T follicular helper cell (primary cell): ENCODE measurements at regions not wholly inside any gene's neighbourhood (a gene's known extent, or its start where the extent isn't known, plus 50 kb on each side); places are given as distances from the start of the nearest gene placed in this dataset.

ENCODE experiments used
- DNase-seq: peaks from one replicate; pipeline ENCODE4 v3.0.0-alpha.2; 2020; ENCODE audit warnings: low read depth

DNA sequence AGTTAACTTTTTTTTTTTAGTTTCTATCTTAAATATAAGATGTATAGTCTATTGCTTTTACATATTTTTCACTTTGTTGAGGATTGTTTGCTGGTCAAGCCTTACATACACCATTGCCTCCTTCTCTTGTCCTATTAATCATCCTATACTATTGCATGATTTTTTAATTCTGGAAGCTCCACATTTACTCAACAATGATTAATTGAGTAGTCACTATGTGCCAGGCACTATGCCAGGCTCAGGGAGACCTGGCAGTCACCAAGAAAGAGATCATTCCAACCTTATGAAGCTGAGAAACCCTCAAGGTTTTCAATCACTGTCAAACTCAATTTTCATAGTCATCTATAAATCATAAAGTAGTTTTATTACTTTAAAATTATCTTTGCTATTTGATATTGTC is 626.2 kb downstream of the IGSF11 start:
- no peak for DNase-seq

DNA sequence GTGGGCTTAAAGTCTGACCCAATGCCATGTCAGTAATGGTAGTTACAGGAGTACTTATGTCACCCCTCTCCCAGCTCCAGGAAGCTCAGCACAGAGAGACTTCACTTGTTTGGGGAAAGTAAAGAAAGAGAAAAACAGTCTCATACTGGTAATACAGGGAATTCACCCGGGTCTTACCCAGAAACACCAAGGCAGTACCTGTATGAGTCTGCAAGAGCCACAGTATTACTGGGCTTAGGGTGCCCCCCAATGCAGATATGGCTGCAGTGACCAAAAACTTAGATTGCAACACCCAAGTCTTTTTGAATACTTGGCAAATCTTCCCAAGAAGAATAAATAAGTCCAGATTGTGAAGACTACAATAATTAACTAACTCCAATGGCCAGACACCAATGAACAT is 622.1 kb downstream of the IGSF11 start:
- DNase-seq, result no peak

DNA sequence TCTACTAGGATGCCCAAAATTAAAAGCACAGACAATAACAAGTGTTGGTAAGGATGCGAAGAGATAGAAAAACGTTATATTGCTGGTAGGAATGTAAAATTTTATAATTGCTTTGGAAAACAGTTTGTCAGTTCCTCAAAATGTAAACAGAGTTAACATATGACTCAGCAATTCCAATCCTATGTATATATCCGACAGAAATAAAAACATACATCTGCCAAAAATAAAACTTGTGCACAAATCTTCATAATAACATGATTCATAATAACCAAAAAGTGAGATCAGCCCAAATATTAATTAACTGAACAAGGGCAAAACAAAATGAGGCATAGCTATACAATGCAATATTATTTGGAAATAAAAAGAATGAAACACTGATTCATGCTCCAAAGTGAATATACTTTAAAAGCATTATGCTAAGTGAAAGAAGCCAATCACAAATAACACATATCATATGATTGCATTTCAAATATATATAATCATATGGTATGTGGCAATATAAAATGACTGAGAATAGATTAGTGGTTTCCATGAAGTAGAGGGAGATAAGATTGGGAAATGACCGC is 609.3 kb downstream of the IGSF11 start:
- no peak for DNase-seq

DNA sequence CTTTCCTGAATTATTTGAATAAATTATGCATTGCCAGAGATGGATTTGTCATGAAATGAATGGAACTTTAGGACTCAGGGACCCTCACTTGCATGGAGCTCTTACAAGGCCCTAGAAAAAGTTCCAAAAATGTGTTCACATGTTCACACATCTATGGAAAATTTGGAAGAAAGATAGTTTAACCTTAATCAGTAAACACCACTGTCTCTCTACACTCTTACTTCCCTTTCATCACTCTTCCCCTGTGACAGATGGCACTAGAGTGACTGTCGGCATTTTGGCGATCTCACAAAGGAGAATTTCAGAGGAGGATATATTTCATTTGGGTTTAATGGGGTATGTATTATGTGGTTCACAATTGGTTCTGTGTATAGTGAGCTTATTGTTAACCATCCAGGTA is 600.8 kb downstream of the IGSF11 start:
- DNase-seq, result no peak

DNA sequence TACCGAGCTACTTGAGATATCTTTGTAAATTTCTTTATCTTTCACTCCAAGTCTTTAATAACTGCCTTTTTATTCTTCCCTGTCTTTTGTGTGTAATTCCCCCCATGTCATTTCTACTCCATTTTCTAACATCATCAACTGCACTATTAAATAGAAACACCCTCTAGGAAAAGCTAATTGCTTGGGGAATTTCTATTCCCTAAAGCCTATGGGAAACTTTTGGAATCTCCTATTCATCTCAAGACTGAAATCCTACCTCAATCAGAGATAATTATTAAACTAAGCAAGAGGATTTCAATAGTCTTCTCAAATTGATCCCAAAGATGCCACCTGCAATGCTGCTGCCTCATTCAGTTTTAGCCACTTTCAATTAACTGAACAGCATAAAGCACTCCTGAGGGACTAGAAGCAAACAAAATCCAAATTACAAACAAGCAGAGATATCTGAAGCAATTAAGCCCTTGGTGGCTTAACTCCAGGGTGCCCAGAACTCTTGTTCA is 598.7 kb downstream of the IGSF11 start:
- no peak for DNase-seq

DNA sequence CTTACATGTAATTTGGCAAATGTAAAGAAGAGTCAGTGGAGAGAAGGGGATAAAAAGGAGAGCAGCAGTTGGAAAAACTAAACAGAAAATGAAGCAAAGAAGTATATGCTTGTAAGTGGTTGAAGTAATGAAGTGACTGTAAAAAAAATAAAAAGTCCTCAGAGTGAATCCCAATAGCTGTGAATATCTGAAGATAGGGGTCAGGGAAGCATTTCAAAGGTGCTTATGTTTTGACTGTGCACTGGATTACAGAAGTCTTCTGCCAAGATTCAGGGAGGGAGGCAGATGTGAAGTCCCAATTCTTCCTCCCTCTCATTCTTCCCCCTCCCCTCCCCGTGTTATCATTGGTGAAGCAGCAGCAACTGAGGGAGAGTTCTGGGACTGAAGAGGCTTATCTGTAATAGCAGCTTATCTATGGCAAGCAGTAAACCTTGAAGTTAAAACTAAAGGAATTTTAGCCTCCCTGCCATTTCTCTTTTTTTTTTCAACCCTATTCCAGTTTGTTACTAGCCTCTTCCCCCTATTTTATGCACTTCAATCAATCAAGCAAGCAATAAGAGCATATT is 597.9 kb downstream of the IGSF11 start:
- DNase-seq, result no peak

DNA sequence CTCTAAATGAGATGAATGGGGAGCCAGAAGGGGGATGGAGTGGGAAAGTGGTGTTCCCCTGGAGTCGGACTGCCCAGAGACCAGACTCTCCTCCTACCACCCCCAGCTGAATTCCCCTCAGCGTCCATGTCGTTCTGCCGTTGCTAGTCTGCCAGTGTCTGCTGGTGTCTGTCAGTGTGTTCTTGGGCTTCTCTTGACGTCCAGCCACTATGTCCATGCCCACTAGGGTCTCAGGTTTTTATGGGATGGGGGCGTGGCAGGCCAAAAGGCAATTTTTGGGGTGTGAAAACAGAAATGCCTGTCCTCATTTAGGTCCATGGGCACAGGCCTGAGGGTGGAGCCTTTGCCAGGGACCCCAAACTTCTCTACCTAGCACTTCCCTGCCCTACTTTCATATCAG is 589.6 kb downstream of the IGSF11 start:
- no peak for DNase-seq

DNA sequence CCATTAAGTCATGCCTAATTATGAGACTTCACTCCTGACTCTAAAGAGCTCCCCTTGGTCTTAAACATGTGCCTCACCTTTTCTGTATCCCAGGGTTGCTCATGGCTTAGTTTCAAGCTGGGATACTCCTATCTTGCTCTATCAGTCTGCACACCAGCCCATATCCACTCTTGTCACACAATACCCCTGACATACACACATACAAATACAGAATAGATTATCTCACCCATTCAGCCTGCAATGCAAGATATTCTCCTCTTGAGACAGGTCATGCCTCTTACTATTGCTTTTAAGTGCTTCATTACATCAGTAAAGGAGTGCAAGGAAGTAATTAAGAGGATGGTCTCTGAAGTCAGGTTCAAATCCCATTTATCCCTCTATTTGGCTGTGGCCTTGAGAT is 587.3 kb downstream of the IGSF11 start:
- no peak for DNase-seq

DNA sequence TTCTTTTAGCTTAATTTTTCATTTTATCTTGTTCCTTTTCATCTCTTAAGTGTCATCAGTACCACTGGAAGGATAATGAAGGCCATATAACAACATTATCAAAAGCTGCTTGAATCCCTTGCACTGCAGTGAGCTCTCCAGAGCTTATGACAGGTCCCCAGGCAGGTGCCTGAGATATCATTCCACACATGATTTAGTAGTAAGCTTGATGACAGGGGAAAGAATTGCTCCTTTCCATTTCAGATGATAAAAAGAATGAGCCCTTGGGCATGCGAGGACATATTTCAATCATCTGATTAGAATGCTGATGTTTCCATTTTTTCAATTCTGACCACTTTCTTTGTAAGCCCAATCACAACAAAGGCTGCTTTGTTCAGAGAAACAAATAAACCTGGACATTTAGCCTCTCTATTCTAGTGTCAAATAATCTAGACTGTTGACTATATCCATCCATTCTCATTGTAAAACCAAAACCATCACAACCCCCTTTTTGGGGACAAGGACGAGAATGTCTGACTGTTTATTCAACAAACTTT is 567.8 kb downstream of the IGSF11 start:
- DNase-seq, result no peak

DNA sequence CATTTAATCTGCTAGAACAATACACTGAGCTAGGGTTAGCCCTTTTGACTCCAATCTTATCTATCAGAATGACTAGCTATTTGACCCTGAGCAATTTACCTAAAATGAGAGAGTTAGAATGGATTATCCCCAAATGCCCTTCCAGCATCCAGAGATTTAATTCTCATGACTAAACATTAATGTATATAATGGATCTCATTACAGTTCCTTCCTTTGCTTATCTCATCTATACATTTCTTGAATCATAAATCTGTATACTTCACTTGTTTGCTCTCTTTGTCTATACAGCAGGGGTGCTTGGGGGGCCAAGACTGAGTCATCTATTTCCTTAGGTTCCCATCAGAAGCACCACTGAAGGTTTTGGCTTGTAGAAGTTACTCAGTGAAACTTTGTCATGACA is 565.8 kb downstream of the IGSF11 start:
- no peak for DNase-seq

DNA sequence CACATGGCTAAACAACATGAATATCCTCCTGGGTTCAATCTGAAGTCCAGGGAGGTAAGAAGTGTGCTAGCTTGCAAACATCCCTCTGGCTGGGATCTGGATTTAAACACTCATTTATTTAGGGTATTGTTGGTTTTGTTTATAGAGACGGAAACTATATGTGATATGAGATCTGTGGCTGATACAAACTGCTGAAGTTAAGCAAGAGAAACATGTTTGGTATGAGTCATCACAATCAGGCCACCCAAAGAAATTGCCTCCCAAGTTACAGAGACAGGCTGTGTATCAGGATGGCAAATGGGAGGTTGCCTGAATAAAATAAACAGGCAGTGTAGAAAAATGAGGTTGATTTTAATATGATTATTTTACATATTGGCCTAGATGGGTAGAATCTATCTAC is 562.1 kb downstream of the IGSF11 start:
- no peak for DNase-seq

DNA sequence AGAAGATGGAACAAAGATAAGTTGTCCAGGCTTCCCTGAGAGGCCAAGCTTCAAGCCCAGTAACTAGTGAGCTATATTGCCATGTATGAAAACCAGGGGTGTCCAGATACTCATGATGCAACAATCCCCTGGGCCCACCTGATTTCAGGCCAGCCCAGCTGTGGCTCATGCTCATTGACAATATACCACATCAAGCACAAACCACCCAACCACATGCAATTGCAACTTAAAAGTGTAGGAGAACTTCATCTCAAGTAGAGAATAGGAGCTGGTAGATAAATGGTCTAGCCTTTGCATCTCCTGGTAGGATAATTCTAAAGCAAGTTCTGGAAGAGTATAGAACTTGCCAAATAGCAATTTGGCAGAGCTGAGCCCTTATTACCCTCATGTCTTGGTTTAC is 561.3 kb downstream of the IGSF11 start:
- DNase-seq, result no peak

DNA sequence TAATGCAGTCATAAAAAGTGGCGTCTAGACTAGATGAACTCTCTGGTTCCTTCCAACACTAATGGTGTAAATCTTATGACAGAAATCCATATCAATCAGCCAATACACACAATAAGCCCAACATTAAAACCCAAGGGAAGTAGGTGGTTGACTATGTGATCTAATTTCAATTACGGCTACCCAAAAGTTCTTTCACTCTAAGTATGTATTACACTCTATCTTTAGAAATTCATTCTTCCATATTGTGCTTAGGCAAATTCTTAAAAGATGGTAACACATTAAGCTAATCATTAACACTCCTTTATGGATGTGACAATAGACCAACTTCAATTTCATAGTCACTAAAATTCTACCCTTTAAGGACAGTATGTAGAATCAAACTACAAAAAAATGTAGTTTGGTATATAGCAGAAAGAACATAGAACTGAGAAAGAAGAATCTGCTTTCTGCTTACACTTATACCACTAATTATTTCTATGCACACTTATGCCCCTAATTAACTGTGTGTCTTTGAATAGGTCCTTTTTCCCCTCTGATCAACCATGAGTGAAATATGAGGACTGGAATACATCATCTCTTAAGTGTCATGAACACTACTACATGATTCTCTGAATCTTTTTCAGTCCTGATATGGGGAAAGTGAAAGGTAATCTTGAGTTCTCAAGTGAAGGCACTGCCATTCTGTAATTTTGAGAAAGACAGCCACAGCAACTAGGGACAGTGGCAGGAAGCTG is 557.6 kb downstream of the IGSF11 start:
- DNase-seq, result no peak

DNA sequence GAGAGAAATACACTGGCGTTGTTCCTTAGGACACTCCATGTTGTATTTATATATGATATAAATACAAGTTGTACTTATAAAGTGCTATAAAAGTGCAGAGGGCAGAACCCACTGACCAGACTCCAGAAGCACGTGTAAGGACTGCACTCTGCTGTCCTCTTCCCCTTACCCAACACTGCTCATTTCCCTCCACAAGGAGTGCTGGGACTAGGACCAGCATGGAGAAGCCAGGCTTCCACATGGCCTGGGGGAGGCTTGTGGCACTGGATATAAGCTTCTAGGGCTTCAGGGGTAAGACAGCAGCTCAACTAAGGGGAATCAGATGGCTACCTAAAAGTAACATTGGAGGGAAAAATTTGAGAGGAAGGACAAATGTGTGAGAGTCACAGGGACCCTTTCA is 556.9 kb downstream of the IGSF11 start:
- no peak for DNase-seq

DNA sequence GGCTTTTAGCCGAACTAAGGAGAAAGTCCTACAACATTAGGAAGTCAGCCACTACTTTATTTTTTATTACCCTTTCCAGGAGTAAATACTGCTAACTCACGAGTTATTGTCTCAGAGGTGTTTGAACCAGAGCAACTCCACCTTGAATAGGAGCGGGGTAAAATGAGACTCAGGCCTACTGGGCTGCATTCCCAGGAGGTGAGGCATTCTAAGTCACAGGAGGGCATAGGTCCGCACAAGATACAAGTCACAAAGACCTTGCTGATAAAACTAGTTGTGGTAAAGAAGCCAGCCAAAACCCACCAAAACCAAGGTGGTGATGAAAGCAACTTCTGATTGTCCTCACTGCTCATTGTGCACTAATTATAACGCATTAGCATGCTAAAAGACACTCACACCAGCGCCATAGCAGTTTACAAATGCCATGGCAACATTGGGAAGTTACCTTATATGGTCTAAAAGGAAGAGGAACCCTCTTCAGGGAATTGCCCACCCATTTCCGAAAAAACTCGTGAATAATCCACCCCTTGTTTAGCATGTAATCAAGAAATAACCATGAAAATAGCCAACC is 555.9 kb downstream of the IGSF11 start:
- DNase-seq, result no peak

DNA sequence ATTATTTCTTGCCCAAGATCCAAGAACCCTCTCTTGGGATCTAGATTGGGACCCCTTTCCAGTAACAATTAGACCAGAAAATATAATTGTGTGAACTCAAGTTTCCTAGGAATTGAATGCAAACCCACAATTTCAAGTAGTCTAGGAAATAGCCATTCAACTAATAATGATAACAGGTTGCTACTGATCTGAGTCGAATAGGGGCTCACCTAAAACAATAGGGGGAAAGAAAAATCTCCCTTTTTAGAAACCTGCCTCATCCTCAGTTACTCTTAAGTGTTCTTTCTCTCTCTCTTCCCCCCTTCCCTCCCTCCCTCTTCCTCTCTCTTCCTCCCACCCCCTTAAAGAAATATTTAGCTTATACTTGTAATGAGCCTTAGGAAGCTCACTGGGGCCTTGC is 555.3 kb downstream of the IGSF11 start:
- no peak for DNase-seq

DNA sequence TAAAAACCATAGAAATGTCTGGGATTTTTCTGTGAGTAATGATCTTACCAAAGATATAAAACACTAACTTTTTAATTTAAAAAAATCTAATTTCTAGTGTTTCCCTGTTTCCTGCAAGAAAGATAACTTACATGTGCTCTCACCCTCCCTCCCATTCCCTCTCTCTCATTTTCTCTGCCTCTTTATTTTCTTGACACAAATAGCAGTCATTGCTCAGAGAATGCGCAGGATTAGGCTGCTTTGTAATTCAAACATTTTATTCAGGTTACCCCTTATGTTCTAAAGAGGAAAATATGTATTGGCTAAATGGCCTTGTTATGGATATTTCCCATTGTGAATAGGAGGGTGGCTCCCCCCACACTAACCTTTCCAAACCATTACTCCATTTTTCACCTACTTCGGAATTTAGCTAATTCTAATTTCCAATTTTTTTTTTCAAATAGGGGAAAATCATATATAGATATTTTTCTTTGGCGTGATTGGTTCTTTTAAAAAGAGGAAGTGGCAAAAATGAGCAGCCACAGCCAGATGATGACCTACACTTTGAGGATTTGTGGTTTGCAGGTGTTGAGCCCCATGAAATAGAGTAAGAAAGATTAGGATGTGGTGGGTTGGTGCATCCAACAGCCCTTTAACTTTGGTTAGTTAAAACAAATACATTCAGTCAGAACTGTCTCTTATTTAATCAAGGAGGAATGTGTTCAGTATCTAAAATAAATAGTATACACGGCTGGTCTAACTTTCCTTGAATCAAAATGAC is 554.4 kb downstream of the IGSF11 start:
- no peak for DNase-seq

DNA sequence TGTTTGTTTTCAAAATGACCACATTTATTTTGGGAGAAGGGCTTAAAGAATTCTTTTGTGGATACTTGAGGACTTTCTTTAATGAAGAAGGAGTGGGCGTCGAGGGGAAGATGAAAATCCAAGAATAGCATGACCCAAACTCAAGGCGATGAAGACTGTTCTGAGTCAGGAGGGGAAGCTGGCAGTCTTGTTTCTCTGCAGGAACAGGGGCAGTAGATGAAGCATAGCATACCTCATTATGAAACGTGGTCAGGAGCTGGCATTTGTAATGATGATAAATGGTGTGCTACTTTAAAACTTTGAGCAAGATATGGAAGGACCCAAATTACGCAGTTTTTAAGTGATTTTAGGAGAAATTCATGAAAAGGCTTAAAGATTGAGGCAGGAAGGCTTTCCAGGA is 549.0 kb downstream of the IGSF11 start:
- DNase-seq, result no peak

DNA sequence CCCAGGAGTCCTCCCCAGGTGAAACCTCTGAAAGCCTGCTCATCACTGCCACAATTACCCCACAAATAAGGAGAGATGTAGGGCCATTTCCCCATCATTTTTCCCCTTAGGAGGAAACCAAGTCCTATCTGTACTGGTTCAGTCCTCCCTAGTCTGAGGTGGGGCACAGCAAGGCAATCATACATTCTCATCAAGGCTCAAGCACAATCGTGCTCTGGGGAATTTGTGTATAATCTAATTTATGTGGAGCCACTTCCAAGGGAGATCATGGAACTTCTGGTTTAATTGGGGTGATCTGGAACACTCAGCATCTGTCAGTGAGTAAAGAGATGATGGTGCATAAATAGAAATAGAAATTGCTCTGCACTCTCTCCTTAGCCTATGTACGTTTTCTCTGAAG is 546.9 kb downstream of the IGSF11 start:
- no peak for DNase-seq

DNA sequence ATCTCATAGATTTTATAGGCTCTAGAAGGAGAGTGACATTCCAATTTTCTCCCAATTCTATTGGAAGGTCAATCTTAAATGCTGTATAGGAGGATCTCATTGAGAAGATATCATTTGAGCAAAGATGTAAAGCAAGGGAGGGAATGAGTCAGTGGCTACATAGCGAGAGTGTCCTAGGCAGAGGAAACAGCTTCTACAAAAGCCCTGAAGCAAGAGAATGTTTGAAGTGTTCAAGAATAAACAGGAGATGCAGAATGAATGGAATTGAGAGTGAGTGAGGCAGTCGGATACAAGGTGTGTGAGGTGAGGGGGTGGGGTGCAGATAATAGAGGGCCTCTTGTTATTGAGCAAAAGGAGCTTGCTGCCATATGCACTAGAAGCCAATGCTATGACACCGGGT is 545.9 kb downstream of the IGSF11 start:
- DNase-seq, result no peak

DNA sequence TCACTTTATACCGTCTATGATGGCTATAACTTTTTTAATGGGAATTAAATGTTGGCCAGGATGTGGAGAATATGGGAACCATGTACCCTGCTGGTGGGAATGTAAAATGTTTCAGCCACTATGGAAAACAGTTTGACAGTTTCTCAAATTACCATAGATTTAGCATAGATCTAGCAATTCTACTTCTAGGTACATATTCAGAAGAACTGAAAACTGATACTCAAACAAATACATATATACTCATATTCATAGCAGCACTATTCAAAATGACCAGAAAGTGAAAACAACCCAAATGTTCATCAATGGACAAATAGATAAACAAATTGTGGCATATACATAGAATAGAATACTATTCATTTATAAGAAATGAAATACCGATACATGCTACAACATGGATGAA is 539.4 kb downstream of the IGSF11 start:
- no peak for DNase-seq

DNA sequence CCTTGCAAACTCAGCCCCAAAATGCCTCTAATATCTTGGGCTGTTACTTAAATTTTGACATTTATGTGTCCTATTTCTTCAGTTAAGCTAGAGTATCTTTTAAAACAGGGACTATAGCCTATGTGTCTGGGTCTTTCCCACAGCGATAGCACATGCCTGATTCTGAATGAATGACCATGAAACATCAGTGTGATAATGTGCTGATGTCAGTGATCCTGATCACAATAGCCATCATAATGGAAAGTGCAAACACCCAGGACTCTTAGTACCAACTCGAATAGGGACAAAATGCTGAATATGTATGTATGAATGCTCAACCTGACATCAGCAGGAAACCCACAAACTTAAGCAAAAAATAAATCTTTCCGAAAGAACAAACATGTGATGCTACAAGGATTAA is 537.4 kb downstream of the IGSF11 start:
- no peak for DNase-seq
